ENCODE measurements at regions not wholly inside any gene's neighbourhood (a gene's known extent, or its start where the extent isn't known, plus 50 kb on each side); places are given as distances from the start of the nearest gene placed in this dataset.
"Not testable (repeated sequence)": the region's sequence is repeated elsewhere in the genome, so short reads cannot be mapped to it uniquely, and the experiment has no call there.

DNA sequence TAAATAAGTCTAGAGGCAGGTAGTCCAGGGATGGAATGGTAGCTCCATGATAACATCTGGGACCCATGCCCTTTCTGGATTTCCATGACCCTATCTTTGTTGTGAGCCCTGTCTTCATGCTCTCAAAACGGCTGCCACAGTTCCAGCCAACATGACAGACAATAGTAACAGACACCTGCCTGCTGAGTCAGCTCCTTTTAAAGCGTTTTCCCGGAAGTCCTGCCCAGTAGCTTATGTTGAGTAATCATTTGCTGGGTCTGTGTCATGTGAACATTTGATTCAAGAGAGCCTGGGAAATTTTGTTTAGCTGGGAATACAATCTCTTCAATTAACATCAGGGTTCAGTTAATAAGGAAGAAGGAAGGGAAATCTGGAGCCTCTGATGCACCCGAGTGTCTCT is 262.2 kb upstream of the SULF2 start:
- Mint-ChIP-seq H3K4me3 (no peak overlapping the region), H3K27ac (no peak overlapping the region), H3K36me3 (ENCODE audit: low read depth) (no peaks in the 10 kb centered on the region), H3K4me1 (ENCODE audit: low read depth) (no peaks in the 10 kb centered on the region), H3K27me3 (ENCODE audit: low read depth) (peaks cover 3% of the 10 kb centered on the region), H3K9me3 (no peaks in the 10 kb centered on the region)

DNA sequence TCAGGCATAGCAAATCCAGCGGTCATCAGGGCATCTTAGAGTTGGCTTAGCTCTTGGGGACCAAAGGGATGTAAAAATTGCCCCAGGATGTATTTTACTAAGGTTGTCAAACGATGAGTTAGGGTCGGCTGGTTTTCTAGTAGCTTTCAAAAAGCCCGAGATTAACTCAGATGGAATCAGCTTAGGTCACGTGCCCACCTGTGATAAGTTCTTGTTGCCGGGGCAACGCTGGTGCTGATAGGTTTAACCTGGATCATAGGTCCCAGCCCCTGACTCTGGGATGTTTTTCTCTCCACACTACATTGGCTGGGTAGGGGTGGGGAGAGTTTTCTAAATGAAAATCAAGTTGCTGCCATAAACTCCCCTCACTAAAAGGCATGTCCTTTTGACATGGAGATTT is 257.3 kb upstream of the SULF2 start:
- no peaks in the 10 kb centered on the region for H3K27me3 Mint-ChIP-seq (ENCODE audit: low read depth)
- no peaks in the 10 kb centered on the region for H3K4me1 Mint-ChIP-seq (ENCODE audit: low read depth)
- no peak overlapping the region for H3K27ac Mint-ChIP-seq
- no peaks in the 10 kb centered on the region for H3K36me3 Mint-ChIP-seq (ENCODE audit: low read depth)
- no peaks in the 10 kb centered on the region for H3K9me3 Mint-ChIP-seq
- H3K4me3 Mint-ChIP-seq = no peak overlapping the region

DNA sequence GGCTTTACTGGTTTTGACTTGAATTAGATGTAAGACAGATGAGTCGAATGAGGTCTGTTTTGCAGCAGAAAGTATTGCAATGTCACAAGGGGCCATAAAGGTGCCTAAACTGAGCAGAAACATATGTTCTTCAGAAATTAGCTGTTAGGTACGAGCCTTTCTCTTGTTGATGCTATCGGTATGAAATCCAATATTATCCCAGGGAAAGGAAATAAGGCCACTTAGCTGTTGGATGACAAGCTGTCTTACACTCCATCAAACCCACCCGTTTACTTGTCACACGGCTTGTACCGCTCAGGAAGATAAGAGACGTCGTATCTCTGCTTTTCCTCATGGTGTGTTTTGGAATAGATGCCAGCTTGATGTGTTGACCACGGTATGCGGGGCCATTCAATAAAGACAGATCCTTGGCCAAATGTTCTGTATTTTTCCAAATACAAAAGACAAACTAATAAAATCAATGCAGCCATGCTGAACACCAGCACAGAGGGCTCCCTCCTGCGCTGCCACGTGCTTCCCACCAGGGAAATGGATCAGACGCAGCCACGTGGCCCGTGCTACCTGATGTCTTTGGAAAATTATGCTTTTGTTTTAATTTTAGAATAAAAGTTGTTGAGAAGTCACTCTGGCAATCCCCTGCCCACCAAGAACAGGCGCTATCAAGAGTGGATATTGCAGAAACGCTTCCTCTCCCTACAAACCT is 255.9 kb upstream of the SULF2 start:
- H3K4me1 Mint-ChIP-seq (ENCODE audit: low read depth) = no peaks in the 10 kb centered on the region
- no peaks in the 10 kb centered on the region for H3K36me3 Mint-ChIP-seq (ENCODE audit: low read depth)
- H3K4me3 Mint-ChIP-seq = no peak overlapping the region
- no peaks in the 10 kb centered on the region for H3K9me3 Mint-ChIP-seq
- no peak overlapping the region for H3K27ac Mint-ChIP-seq
- H3K27me3 Mint-ChIP-seq (ENCODE audit: low read depth) = no peaks in the 10 kb centered on the region

DNA sequence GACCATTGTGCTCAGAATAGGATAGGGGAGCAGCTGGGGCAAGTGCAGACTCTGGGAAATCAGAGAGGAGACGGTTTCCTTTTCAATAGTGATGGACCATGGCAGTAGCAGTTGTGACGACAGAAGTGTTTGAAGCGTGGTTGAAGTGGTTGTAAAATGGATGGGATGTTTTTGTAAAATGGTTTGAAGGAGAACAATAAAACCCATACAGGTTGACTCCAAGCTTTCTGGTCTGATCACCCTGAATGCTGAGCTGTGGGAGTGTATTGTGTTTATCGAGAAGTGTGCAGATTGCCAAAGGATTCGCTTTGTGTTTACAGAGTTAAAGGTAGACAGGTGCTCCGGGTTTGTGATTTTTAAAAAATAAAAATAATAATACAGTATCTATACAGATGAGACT is 255.2 kb upstream of the SULF2 start:
- Mint-ChIP-seq H3K4me3 (no peak overlapping the region), H3K27ac (no peak overlapping the region), H3K27me3 (ENCODE audit: low read depth) (no peaks in the 10 kb centered on the region), H3K4me1 (ENCODE audit: low read depth) (no peaks in the 10 kb centered on the region), H3K9me3 (no peaks in the 10 kb centered on the region), H3K36me3 (ENCODE audit: low read depth) (no peaks in the 10 kb centered on the region)

DNA sequence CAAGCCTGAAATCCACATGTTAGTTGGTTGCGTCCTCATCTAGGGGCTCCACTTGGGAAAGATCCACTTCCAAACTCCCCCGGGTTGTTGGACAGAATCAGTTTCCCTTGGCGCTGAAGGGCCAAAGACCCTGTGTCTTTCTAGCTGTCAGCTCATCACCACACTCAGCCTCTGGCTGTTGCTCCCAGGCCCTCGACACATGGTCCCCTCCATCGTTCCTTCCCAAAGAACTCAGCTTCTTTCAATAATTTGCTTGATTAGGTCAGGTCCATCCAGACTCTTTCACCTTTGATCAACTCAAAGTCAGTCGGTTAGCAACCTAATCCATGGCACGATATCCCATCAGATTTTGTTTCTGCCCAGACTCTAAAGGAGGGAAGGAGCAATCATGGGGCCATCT is 254.8 kb upstream of the SULF2 start:
- no peaks in the 10 kb centered on the region for H3K4me1 Mint-ChIP-seq (ENCODE audit: low read depth)
- no peaks in the 10 kb centered on the region for H3K36me3 Mint-ChIP-seq (ENCODE audit: low read depth)
- H3K27me3 Mint-ChIP-seq (ENCODE audit: low read depth) = no peaks in the 10 kb centered on the region
- H3K9me3 Mint-ChIP-seq = peaks cover 3% of the 10 kb centered on the region
- H3K4me3 Mint-ChIP-seq = no peak overlapping the region
- H3K27ac Mint-ChIP-seq = no peak overlapping the region

DNA sequence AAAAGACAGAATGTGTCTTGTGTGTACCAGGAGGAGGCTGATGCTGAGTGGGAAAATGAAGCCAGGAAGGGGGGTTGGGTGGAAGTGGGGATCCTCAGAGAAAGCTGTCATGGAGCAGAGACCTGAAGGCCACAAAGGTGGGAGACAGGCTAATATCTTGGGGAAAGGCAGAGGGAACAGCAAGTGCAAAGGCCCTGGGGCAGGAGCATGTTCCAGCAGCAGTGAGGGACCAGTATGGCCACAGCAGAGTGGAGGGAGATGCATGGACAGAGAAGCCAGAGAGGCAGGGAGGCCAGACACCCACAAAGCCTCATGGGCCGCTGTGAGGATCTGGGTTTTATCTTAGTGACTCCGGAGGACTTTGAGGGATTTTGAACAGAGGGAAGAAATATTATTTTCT is 254.2 kb upstream of the SULF2 start:
- Mint-ChIP-seq H3K4me1 (ENCODE audit: low read depth) (no peaks in the 10 kb centered on the region), H3K27me3 (ENCODE audit: low read depth) (no peaks in the 10 kb centered on the region), H3K9me3 (peaks cover 8% of the 10 kb centered on the region), H3K27ac (no peak overlapping the region), H3K4me3 (no peak overlapping the region), H3K36me3 (ENCODE audit: low read depth) (no peaks in the 10 kb centered on the region)

DNA sequence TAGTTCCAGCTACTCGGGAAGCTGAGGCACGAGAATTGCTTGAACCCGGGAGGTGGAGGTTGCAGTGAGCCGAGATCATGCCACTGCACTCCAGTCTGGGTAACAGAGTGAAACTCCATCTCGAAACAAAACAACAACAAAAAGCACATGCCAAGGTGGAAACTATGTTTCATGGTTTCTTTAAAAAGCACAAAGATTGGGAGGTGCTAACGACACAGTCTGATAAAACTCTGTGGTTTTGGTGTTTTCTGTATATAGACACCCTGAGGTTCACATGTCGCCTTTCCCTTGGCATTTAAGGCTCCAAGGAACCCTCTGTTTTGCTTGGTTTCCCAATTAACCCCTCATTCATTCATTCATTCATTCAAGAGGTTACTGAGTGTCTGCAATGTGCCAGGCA is 253.4 kb upstream of the SULF2 start:
- no peaks in the 10 kb centered on the region for H3K27me3 Mint-ChIP-seq (ENCODE audit: low read depth)
- H3K36me3 Mint-ChIP-seq (ENCODE audit: low read depth) = no peaks in the 10 kb centered on the region

DNA sequence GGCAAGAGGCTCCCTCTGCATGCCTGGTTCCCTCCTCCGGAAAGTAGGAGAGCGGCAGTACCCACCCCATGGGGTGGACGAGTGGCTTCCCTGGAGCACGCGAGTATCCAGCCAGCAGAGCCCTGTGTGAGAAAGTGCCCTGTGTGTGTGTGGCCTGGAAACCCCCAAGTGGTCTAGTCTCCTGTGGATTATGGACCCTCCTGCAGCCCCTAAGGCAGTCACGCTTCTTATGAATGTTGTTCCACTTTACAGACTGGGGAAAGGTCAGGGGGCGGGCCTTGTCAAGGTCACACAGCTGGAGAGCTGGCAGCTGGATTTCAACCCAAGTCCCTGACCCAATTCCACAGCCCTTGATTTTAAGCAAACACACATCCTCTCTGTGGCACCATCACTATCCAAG is 252.5 kb upstream of the SULF2 start:
- not testable (repeated sequence) for H3K36me3 Mint-ChIP-seq (ENCODE audit: low read depth); H3K9me3 Mint-ChIP-seq; H3K4me3 Mint-ChIP-seq

More for the DNA sequence above, 253.4 kb upstream of the SULF2 start:
- Mint-ChIP-seq H3K27ac (no peak overlapping the region), H3K9me3 (peaks cover 8% of the 10 kb centered on the region), H3K4me1 (ENCODE audit: low read depth) (no peaks in the 10 kb centered on the region), H3K4me3 (no peak overlapping the region)

DNA sequence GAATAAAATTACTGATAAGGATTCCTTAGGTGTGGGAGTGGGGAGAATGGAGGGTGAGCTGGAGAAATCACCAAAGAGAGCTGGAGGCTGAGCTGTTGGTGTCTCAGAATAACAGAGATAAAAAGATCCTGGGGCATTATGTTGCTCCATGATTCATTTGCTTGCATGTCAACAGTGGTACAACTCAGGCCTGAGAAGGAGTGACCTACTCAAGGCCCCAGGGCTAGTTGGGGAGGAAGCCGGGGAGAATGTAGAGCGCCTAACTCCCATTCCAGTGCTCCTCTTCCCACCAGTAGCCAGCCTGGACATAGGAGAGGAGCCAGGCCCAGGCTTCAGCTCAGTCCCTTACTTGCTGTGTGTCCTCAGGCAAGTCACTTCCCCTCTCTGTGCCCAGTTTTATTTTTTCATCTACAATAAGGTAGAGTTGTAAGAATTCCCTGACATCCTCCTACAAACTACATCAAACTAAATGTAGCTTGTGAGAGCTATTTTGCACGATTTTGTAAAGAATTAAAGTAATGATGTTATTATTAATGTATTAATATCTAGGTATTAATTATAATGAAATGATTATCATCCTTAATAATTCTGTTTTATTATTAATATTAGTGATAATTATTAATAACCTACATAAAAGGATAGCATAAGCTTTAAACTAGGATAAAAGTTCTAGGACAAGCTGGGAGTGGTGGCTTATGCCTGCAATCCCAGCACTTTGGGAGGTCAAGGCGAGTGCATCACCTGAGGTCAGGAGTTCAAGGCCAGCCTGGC is 250.9 kb upstream of the SULF2 start:
- no peak overlapping the region for H3K27ac Mint-ChIP-seq
- H3K36me3 Mint-ChIP-seq (ENCODE audit: low read depth) = no peaks in the 10 kb centered on the region
- no peak overlapping the region for H3K4me3 Mint-ChIP-seq
- H3K4me1 Mint-ChIP-seq (ENCODE audit: low read depth) = no peaks in the 10 kb centered on the region
- H3K27me3 Mint-ChIP-seq (ENCODE audit: low read depth) = no peaks in the 10 kb centered on the region
- peaks cover 8% of the 10 kb centered on the region for H3K9me3 Mint-ChIP-seq

More for the DNA sequence above, 252.5 kb upstream of the SULF2 start:
- H3K27ac Mint-ChIP-seq; H3K27me3 Mint-ChIP-seq (ENCODE audit: low read depth); H3K4me1 Mint-ChIP-seq (ENCODE audit: low read depth): not testable (repeated sequence)

DNA sequence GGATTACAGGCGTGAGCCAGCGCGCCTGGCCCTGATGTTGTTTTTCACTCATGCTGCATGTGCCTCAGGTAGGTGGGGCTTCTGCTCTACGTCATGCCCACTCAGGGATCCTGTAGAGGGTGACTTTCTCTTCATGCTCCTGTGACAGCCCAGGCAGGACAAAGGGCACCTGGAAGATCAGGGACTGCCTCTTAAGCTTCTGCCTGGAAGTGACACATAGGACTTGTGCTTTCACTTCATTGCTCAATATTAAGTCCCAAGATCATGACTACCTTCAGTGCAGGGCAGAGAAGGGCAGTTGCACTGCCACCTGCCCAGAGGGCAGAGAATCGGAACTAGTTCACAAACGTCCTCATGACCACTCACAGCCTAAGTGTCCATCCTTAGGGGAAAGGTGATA is 249.5 kb upstream of the SULF2 start:
- H3K4me3 Mint-ChIP-seq = no peak overlapping the region
- peaks cover 8% of the 10 kb centered on the region for H3K9me3 Mint-ChIP-seq
- no peaks in the 10 kb centered on the region for H3K36me3 Mint-ChIP-seq (ENCODE audit: low read depth)
- H3K27ac Mint-ChIP-seq = no peak overlapping the region
- H3K27me3 Mint-ChIP-seq (ENCODE audit: low read depth) = no peaks in the 10 kb centered on the region
- H3K4me1 Mint-ChIP-seq (ENCODE audit: low read depth) = no peaks in the 10 kb centered on the region

DNA sequence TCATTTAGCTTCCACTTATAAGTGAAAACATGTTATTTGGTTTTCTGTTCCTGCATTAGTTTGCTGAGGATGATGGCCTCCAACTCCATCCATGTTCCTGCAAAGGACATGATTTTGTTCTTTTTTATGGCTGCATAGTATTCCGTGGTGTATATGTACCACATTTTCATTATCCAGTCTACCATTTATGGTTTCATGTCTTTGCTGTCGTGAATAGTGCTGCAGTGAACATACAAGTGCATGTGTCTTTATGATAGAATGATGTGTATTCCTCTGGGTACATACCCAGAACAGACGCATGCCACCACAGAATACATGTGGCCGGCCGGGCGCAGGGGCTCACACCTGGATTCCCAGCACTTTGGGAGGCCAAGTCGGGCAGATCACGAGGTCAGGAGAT is 247.7 kb upstream of the SULF2 start:
- H3K4me3 Mint-ChIP-seq; H3K27me3 Mint-ChIP-seq (ENCODE audit: low read depth); H3K9me3 Mint-ChIP-seq; H3K4me1 Mint-ChIP-seq (ENCODE audit: low read depth); H3K27ac Mint-ChIP-seq; H3K36me3 Mint-ChIP-seq (ENCODE audit: low read depth): not testable (repeated sequence)

DNA sequence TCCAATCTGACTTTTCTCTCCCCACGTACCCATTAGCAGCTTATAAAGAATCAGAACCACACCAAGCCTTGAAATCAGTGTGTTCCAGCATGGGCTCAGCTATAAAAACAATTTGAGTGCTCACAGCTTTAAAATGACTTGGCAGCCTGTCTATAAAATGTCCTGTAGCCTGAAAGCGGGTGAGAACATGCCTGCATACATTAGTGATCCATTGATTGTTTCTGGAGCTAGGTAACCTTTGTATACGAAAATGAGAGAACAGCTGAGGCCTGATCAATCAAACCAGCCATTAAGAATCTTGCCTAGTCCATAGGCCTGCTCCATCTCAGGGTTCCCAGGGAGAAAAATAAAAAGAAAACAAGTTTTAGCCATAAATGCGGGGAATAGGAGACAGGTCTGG is 245.8 kb upstream of the SULF2 start:
- Mint-ChIP-seq H3K9me3 (peaks cover 8% of the 10 kb centered on the region), H3K4me1 (ENCODE audit: low read depth) (no peaks in the 10 kb centered on the region), H3K4me3 (no peak overlapping the region), H3K27me3 (ENCODE audit: low read depth) (no peaks in the 10 kb centered on the region), H3K36me3 (ENCODE audit: low read depth) (no peaks in the 10 kb centered on the region), H3K27ac (no peak overlapping the region)

DNA sequence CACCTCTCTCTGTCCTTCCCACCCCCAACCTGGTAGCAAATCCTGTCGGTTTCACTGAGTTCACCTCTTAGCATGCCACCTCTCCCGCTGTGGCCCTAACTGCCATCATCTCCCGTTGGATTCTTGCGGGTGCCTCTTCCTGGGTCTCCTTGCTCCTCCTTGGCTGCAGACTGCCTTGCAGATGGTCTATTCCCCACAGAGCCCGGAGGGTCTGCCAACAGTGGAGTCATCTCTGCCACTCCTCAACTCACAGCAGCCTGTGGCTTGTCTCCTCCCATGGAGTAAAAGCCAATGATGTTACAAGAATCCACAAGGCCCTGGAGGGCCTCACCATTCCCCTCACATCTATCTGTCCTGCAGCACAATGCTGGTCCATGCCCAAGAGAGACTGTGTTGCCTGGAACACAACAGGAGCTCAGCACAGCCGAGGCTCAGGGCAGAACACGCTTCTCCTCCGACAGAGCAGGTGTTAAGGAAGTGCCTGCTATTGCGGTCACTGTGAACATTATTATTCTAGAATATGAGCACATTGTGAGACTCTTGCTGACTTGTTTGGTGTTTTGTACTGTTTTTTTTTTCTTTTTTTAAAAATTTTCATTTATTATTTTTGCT is 241.8 kb upstream of the SULF2 start:
- no peaks in the 10 kb centered on the region for H3K9me3 Mint-ChIP-seq
- H3K4me1 Mint-ChIP-seq (ENCODE audit: low read depth) = no peaks in the 10 kb centered on the region

DNA sequence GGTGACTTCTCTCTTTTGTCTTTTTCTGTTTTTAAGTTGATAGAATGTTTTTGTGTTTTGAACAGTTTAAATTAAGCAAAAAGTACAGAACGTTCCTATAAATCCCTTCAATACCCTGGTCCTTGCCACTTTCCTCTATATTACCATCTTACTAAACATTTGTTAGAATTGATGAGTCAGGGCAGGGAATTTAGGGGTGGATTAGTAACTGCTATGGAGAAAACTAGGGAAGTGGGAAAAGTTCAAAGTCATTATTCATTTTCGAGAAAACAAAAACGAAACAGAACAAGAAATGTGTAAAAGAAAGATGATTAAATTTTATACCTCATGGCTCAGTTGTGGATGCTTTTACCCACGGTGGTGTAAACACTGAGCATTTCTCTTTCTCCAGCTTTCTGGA is 240.4 kb upstream of the SULF2 start:
- Mint-ChIP-seq H3K9me3 (no peaks in the 10 kb centered on the region), H3K27me3 (ENCODE audit: low read depth) (peaks cover 12% of the 10 kb centered on the region), H3K4me1 (ENCODE audit: low read depth) (no peaks in the 10 kb centered on the region), H3K27ac (no peak overlapping the region), H3K36me3 (ENCODE audit: low read depth) (no peaks in the 10 kb centered on the region), H3K4me3 (no peak overlapping the region)

More for the DNA sequence above, 241.8 kb upstream of the SULF2 start:
- Mint-ChIP-seq H3K4me3 (no peak overlapping the region), H3K36me3 (ENCODE audit: low read depth) (no peaks in the 10 kb centered on the region), H3K27ac (no peak overlapping the region), H3K27me3 (ENCODE audit: low read depth) (peaks cover 12% of the 10 kb centered on the region)

DNA sequence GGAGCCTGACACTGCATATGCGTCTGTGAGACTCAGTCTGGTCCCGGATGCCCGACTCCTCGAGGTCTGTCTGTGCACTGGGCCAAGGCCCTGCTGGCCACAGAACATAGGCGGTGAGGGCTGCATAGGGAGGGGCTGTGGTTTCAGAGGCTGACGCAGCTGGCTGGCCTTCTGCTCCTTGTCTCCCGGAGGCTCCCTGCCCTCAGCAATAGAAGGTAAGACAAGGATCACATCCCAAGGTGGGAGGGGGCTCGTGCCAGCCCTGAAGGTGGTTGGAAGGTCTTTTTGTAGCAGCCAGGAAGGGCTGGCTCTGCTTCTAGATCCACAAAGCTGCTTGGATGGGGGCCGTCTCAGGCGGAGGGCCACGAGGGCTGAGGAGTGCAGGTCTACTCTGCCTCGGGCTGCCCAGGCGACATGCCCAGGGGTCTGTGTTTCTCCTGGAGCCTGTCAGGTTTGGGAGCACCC is 239.8 kb upstream of the SULF2 start:
- H3K27ac Mint-ChIP-seq = no peak overlapping the region
- no peak overlapping the region for H3K4me3 Mint-ChIP-seq
- H3K9me3 Mint-ChIP-seq = no peaks in the 10 kb centered on the region
- no peaks in the 10 kb centered on the region for H3K4me1 Mint-ChIP-seq (ENCODE audit: low read depth)
- peaks cover 12% of the 10 kb centered on the region for H3K27me3 Mint-ChIP-seq (ENCODE audit: low read depth)
- no peaks in the 10 kb centered on the region for H3K36me3 Mint-ChIP-seq (ENCODE audit: low read depth)

All from T-helper 1 cell treated with Interleukin-12 subunit alpha and Interleukin-12 subunit beta and Interleukin-4 antibody, amounts not matched to agents 30 μg/mL and 1 μg/mL, for 36 hours (primary cell).